ENCODE measurements at regions not wholly inside any gene's neighbourhood (a gene's known extent, or its start where the extent isn't known, plus 50 kb on each side); places are given as distances from the start of the nearest gene placed in this dataset.

DNA sequence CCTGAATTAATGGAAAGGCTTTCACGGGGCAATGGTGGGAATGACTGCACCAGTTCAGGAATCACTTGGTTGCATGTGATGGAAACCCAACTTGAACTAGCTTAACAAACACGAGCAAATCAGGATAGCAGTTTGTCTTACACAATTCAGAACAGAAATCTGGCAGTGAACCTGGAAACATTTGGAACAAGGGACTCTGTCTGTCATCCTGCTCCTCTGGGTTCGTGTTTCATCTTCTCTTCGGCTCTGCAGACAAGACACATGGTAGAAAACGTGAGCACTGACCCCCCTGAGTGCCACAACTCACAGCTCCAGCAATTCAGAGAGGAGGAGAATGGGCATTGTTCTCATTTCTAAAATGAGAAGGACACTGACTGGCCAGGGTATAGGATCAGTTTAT lies 218.1 kb upstream of the NREP start:
- no peak for DNase-seq
- no peak overlapping the region for H3K4me2 ChIP-seq (ENCODE audit: low read depth, low read length)
- H3K36me3 ChIP-seq (replicated peaks; ENCODE audit: insufficient read depth, low read length) = no peaks in the 10 kb centered on the region
- TF ChIP-seq, protein P1, sequence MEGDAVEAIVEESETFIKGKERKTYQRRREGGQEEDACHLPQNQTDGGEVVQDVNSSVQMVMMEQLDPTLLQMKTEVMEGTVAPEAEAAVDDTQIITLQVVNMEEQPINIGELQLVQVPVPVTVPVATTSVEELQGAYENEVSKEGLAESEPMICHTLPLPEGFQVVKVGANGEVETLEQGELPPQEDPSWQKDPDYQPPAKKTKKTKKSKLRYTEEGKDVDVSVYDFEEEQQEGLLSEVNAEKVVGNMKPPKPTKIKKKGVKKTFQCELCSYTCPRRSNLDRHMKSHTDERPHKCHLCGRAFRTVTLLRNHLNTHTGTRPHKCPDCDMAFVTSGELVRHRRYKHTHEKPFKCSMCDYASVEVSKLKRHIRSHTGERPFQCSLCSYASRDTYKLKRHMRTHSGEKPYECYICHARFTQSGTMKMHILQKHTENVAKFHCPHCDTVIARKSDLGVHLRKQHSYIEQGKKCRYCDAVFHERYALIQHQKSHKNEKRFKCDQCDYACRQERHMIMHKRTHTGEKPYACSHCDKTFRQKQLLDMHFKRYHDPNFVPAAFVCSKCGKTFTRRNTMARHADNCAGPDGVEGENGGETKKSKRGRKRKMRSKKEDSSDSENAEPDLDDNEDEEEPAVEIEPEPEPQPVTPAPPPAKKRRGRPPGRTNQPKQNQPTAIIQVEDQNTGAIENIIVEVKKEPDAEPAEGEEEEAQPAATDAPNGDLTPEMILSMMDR (IDR thresholded peaks at IDR 0.05; ENCODE audit: low read length) = no peak
- H3K79me2 ChIP-seq (ENCODE audit: low read length) = no peaks in the 10 kb centered on the region
- H3K9ac ChIP-seq (ENCODE audit: low read length) = no peak overlapping the region
- no peaks in the 10 kb centered on the region for H3F3A ChIP-seq (ENCODE audit: insufficient read depth, low read length)
- H3K4me1 ChIP-seq (ENCODE audit: low read length) = no peaks in the 10 kb centered on the region
- no peaks in the 10 kb centered on the region for H4K20me1 ChIP-seq (ENCODE audit: insufficient read depth, low read length)
- H3K9me3 ChIP-seq (replicated peaks; ENCODE audit: insufficient read depth, low read length) = no peaks in the 10 kb centered on the region
- no peak overlapping the region for H3K27ac ChIP-seq (ENCODE audit: low read length)
- no peaks in the 10 kb centered on the region for H3K27me3 ChIP-seq (replicated peaks; ENCODE audit: insufficient read depth, low read length)
- H3K4me3 ChIP-seq (ENCODE audit: low read length) = no peak overlapping the region
- no peaks in the 10 kb centered on the region for H3K9me2 ChIP-seq (replicated peaks; ENCODE audit: insufficient read depth, low read length)
- no peak overlapping the region for H2AFZ ChIP-seq (ENCODE audit: low read length)

DNA sequence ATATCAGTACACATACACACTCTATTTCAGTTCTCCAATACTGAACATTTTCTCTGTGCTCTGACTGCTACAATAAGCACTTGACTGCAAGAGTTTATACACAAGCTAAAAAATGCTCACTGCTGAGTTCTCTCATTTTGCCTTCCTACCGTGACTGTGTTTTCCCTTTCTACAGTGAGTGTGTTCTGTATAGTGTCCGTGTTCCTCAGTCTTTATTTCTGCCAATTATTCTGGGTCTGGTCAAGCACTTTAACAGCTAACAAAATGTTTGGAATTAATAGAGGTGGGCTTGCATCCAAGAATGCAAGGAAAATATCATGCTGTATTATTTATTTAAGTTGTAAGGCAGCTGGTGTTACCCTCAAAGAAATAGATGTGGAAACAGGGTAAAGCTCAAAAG lies 217.0 kb upstream of the NREP start:
- H2AFZ ChIP-seq (ENCODE audit: low read length) = no peak overlapping the region
- no peak overlapping the region for H3K4me3 ChIP-seq (ENCODE audit: low read length)
- H3K27ac ChIP-seq (ENCODE audit: low read length) = no peak overlapping the region
- DNase-seq = no peak
- H3K27me3 ChIP-seq (replicated peaks; ENCODE audit: insufficient read depth, low read length) = no peaks in the 10 kb centered on the region
- H3K36me3 ChIP-seq (replicated peaks; ENCODE audit: insufficient read depth, low read length) = no peaks in the 10 kb centered on the region
- H3K9ac ChIP-seq (ENCODE audit: low read length) = no peak overlapping the region
- no peaks in the 10 kb centered on the region for H3K79me2 ChIP-seq (ENCODE audit: low read length)
- H4K20me1 ChIP-seq (ENCODE audit: insufficient read depth, low read length) = no peaks in the 10 kb centered on the region
- H3K9me3 ChIP-seq (replicated peaks; ENCODE audit: insufficient read depth, low read length) = no peaks in the 10 kb centered on the region
- H3K4me2 ChIP-seq (ENCODE audit: low read depth, low read length) = no peak overlapping the region
- H3K9me2 ChIP-seq (replicated peaks; ENCODE audit: insufficient read depth, low read length) = no peaks in the 10 kb centered on the region
- TF ChIP-seq, protein P1 (IDR thresholded peaks at IDR 0.05; ENCODE audit: low read length) = no peak
- no peak for TF ChIP-seq EZH2phosphoT487 (IDR thresholded peaks at IDR 0.05; ENCODE audit: low read length)
- TF ChIP-seq EZH2 (optimal IDR thresholded peaks at IDR 0.05; ENCODE audit: low read depth, low read length) = no peak
- no peaks in the 10 kb centered on the region for H3K4me1 ChIP-seq (ENCODE audit: low read length)
- H3F3A ChIP-seq (ENCODE audit: insufficient read depth, low read length) = no peaks in the 10 kb centered on the region

DNA sequence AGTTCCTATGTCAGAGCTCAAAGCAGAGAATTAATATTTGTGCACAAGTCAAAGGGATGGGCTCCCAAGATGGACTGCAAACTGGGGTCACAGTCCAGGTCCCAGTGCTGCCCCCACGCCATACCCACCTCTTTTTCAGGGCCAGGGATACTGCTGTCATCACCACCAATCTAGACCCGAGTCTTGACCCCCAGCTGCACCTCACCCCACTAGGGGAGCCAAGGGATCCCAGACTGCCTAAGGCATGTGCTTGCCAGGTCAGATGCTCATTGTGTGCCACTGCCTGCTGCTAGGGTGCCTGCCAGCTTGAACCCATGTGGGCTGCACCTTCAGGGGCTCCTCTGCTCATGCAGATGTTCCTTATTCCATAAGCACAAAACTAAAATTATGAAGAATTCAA lies 215.6 kb upstream of the NREP start:
- Histone ChIP-seq H3K9me2 (replicated peaks; ENCODE audit: insufficient read depth, low read length) (no peaks in the 10 kb centered on the region), H3K9ac (ENCODE audit: low read length) (no peak overlapping the region), H3K79me2 (ENCODE audit: low read length) (no peaks in the 10 kb centered on the region), H3K9me3 (replicated peaks; ENCODE audit: insufficient read depth, low read length) (no peaks in the 10 kb centered on the region), H2AFZ (ENCODE audit: low read length) (no peak overlapping the region), H3K4me1 (ENCODE audit: low read length) (no peaks in the 10 kb centered on the region), H4K20me1 (ENCODE audit: insufficient read depth, low read length) (no peaks in the 10 kb centered on the region), H3F3A (ENCODE audit: insufficient read depth, low read length) (no peaks in the 10 kb centered on the region), H3K27ac (ENCODE audit: low read length) (no peak overlapping the region), H3K36me3 (replicated peaks; ENCODE audit: insufficient read depth, low read length) (no peaks in the 10 kb centered on the region), H3K4me2 (ENCODE audit: low read depth, low read length) (no peak overlapping the region), H3K27me3 (replicated peaks; ENCODE audit: insufficient read depth, low read length) (no peaks in the 10 kb centered on the region), H3K4me3 (ENCODE audit: low read length) (no peak overlapping the region)
- no peak for DNase-seq
- TF ChIP-seq EZH2 (optimal IDR thresholded peaks at IDR 0.05; ENCODE audit: low read depth, low read length) (no peak), EZH2phosphoT487 (IDR thresholded peaks at IDR 0.05; ENCODE audit: low read length) (no peak)
- TF ChIP-seq, protein P1 (IDR thresholded peaks at IDR 0.05; ENCODE audit: low read length) = no peak

DNA sequence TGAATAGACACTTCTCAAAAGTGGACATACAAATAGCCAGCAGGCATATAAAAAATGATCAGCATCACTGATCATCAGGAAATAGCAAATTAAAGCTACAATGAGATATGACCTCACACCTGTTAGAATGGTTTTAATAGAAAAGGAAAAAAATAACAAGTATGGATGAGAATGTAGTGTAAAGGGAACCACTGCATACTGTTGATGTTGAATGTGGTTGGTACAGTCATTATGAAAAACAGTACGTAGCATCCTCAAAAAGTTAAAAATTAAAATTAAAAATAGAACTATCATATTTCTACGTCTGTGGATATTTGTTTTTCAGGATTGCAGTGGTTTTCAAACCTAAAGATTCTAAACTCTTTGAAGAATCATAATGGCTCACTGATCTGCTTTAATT lies 215.1 kb upstream of the NREP start:
- Histone ChIP-seq H3K27ac (ENCODE audit: low read length) (no peak overlapping the region), H2AFZ (ENCODE audit: low read length) (no peak overlapping the region), H3K4me1 (ENCODE audit: low read length) (no peaks in the 10 kb centered on the region), H3K4me2 (ENCODE audit: low read depth, low read length) (no peak overlapping the region), H3K27me3 (replicated peaks; ENCODE audit: insufficient read depth, low read length) (no peaks in the 10 kb centered on the region), H3F3A (ENCODE audit: insufficient read depth, low read length) (no peaks in the 10 kb centered on the region), H3K9me2 (replicated peaks; ENCODE audit: insufficient read depth, low read length) (no peaks in the 10 kb centered on the region), H3K9me3 (replicated peaks; ENCODE audit: insufficient read depth, low read length) (no peaks in the 10 kb centered on the region), H3K79me2 (ENCODE audit: low read length) (no peaks in the 10 kb centered on the region), H3K4me3 (ENCODE audit: low read length) (no peak overlapping the region), H4K20me1 (ENCODE audit: insufficient read depth, low read length) (no peaks in the 10 kb centered on the region), H3K9ac (ENCODE audit: low read length) (no peak overlapping the region), H3K36me3 (replicated peaks; ENCODE audit: insufficient read depth, low read length) (no peaks in the 10 kb centered on the region)
- TF ChIP-seq EZH2phosphoT487 (IDR thresholded peaks at IDR 0.05; ENCODE audit: low read length) (no peak), EZH2 (optimal IDR thresholded peaks at IDR 0.05; ENCODE audit: low read depth, low read length) (no peak)
- TF ChIP-seq, protein P1 (IDR thresholded peaks at IDR 0.05; ENCODE audit: low read length) = no peak
- no peak for DNase-seq

Measured in MM.1S (cell line).